ENCODE measurements at regions not wholly inside any gene's neighbourhood (a gene's known extent, or its start where the extent isn't known, plus 50 kb on each side); places are given as distances from the start of the nearest gene placed in this dataset.

- Histone ChIP-seq H3K9me3 (no peaks in the 10 kb centered on the region), H3K27ac (no peak overlapping the region), H3K4me1 (no peaks in the 10 kb centered on the region), H3K27me3 (ENCODE audit: insufficient read depth in 3 of 3, low read length in 2 of 3) (peaks cover 0 to 2% (median 0%) of the 10 kb centered on the region in 3 donors), H3K36me3 (ENCODE audit: insufficient read depth in 1 of 2, low read depth in 1 of 2) (no peaks in the 10 kb centered on the region), H3K4me3 (no peak overlapping the region)
- ATAC-seq (no peak), DNase-seq (no peak)
- intact Hi-C loops (cut with DNase I): no loop called here
- TF ChIP-seq CTCF (IDR thresholded peaks at IDR 0.05): no peak
- 80 to 82% (median 80%) methylated on average over 2 of the region's 2 CpGs for WGBS, 3 donors
These were observed 353.5 kb downstream of the SPATA31D1 start for GRCh38 chr9:82342046-82342445.

- intact Hi-C loops (cut with DNase I): no loop called here
- no peak for DNase-seq
- H3K27ac ChIP-seq: no peak overlapping the region
- H3K36me3 ChIP-seq (ENCODE audit: insufficient read depth in 1 of 2, low read depth in 1 of 2): no peaks in the 10 kb centered on the region
- H3K9me3 ChIP-seq: peaks cover 3% of the 10 kb centered on the region
- no peak overlapping the region for H3K4me3 ChIP-seq
- H3K4me1 ChIP-seq: no peaks in the 10 kb centered on the region
- no peak for ATAC-seq
- 83 to 95% (median 84%) methylated on average over 2 of the region's 2 CpGs for WGBS, 3 donors
- H3K27me3 ChIP-seq (ENCODE audit: insufficient read depth in 3 of 3, low read length in 2 of 3): no peaks in the 10 kb centered on the region
- TF ChIP-seq CTCF (IDR thresholded peaks at IDR 0.05): no peak
These were observed 357.5 kb downstream of the SPATA31D1 start for GRCh38 chr9:82346040-82346439.

GRCh38 chr9:82353631-82354278, 365.2 kb downstream of the SPATA31D1 start:
- Histone ChIP-seq H3K36me3 (ENCODE audit: insufficient read depth in 1 of 2, low read depth in 1 of 2) (no peaks in the 10 kb centered on the region), H3K4me1 (no peaks in the 10 kb centered on the region), H3K4me3 (no peak overlapping the region), H3K27me3 (ENCODE audit: insufficient read depth in 3 of 3, low read length in 2 of 3) (no peaks in the 10 kb centered on the region), H3K9me3 (peaks cover 2% of the 10 kb centered on the region), H3K27ac (no peak overlapping the region)
- no peak for TF ChIP-seq CTCF (IDR thresholded peaks at IDR 0.05)
- DNase-seq (no peak), ATAC-seq (no peak)
- intact Hi-C loops (cut with DNase I): no loop called here
- WGBS, 3 donors: 75 to 88% (median 76%) methylated on average over 7 of the region's 7 CpGs

GRCh38 chr9:82354279-82354659, 365.7 kb downstream of the SPATA31D1 start:
- Histone ChIP-seq H3K27ac (no peak overlapping the region), H3K4me3 (no peak overlapping the region), H3K9me3 (no peaks in the 10 kb centered on the region), H3K36me3 (ENCODE audit: insufficient read depth in 1 of 2, low read depth in 1 of 2) (no peaks in the 10 kb centered on the region), H3K27me3 (ENCODE audit: insufficient read depth in 3 of 3, low read length in 2 of 3) (no peaks in the 10 kb centered on the region), H3K4me1 (no peaks in the 10 kb centered on the region)
- TF ChIP-seq CTCF (IDR thresholded peaks at IDR 0.05): no peak
- intact Hi-C loops (cut with DNase I): no loop called here
- DNase-seq: no peak
- ATAC-seq: no peak
- 84 to 91% (median 88%) methylated on average over 2 of the region's 2 CpGs for WGBS, 3 donors

GRCh38 chr9:82356131-82356530, 367.6 kb downstream of the SPATA31D1 start:
- Histone ChIP-seq H3K27ac (no peak overlapping the region), H3K27me3 (ENCODE audit: insufficient read depth in 3 of 3, low read length in 2 of 3) (no peaks in the 10 kb centered on the region), H3K4me1 (no peaks in the 10 kb centered on the region), H3K9me3 (no peaks in the 10 kb centered on the region), H3K36me3 (ENCODE audit: insufficient read depth in 1 of 2, low read depth in 1 of 2) (no peaks in the 10 kb centered on the region), H3K4me3 (no peak overlapping the region)
- 87 to 96% (median 91%) methylated on average over 2 of the region's 2 CpGs for WGBS, 3 donors
- no peak for TF ChIP-seq CTCF (IDR thresholded peaks at IDR 0.05)
- ATAC-seq (no peak), DNase-seq (no peak)
- intact Hi-C loops (cut with DNase I): no loop called here

All from psoas muscle (tissue), 7 donors.